ENCODE measurements at regions not wholly inside any gene's neighbourhood (a gene's known extent, or its start where the extent isn't known, plus 50 kb on each side); places are given as distances from the start of the nearest gene placed in this dataset.

- Histone ChIP-seq H3K27ac (no peak overlapping the region), H3K4me3 (no peak overlapping the region)
- no peak for TF ChIP-seq CTCF (IDR thresholded peaks at IDR 0.05)
- DNase-seq (ENCODE audit: low spot score) = no peak
Observed at GRCh38 chr20:12287575-12287974, 369.9 kb downstream of the BTBD3 start.

- TF ChIP-seq CTCF (IDR thresholded peaks at IDR 0.05) = no peak
- DNase-seq (ENCODE audit: low spot score) = no peak
- Histone ChIP-seq H3K4me3 (no peak overlapping the region), H3K27ac (no peak overlapping the region)
Observed at GRCh38 chr20:12289465-12289864, 371.8 kb downstream of the BTBD3 start.

GRCh38 chr20:12291386-12291785 is 373.7 kb downstream of the BTBD3 start:
- Histone ChIP-seq H3K4me3 (no peak overlapping the region), H3K27ac (no peak overlapping the region)
- no peak for DNase-seq (ENCODE audit: low spot score)
- TF ChIP-seq CTCF (IDR thresholded peaks at IDR 0.05) = no peak

- H3K27ac ChIP-seq = no peak overlapping the region
- H3K4me3 ChIP-seq = no peak overlapping the region
- DNase-seq (ENCODE audit: low spot score) = no peak
- no peak for TF ChIP-seq CTCF (IDR thresholded peaks at IDR 0.05)
Observed at GRCh38 chr20:12293900-12294299, 376.2 kb downstream of the BTBD3 start.

- Histone ChIP-seq H3K27ac (no peak overlapping the region), H3K4me3 (no peak overlapping the region)
- DNase-seq (ENCODE audit: low spot score) = no peak
- no peak for TF ChIP-seq CTCF (IDR thresholded peaks at IDR 0.05)
Observed at GRCh38 chr20:12294678-12295077, 377.0 kb downstream of the BTBD3 start.

- H3K27ac ChIP-seq = no peak overlapping the region
- no peak for TF ChIP-seq CTCF (IDR thresholded peaks at IDR 0.05)
- no peak for DNase-seq (ENCODE audit: low spot score)
- H3K4me3 ChIP-seq = no peak overlapping the region
Observed at GRCh38 chr20:12305188-12305950, 387.7 kb downstream of the BTBD3 start.

- Histone ChIP-seq H3K27ac (no peak overlapping the region), H3K4me3 (no peak overlapping the region)
- no peak for TF ChIP-seq CTCF (IDR thresholded peaks at IDR 0.05)
- no peak for DNase-seq (ENCODE audit: low spot score)
Observed at GRCh38 chr20:12306107-12306506, 388.4 kb downstream of the BTBD3 start.
